ENCODE measurements at regions not wholly inside any gene's neighbourhood (a gene's known extent, or its start where the extent isn't known, plus 50 kb on each side); places are given as distances from the start of the nearest gene placed in this dataset.
"Not testable (repeated sequence)": the region's sequence is repeated elsewhere in the genome, so short reads cannot be mapped to it uniquely, and the experiment has no call there.

- DNase-seq: no peak
These were observed 121.6 kb downstream of the AGTR2 start for GRCh38 chrX:116292183-116292582.

DNA sequence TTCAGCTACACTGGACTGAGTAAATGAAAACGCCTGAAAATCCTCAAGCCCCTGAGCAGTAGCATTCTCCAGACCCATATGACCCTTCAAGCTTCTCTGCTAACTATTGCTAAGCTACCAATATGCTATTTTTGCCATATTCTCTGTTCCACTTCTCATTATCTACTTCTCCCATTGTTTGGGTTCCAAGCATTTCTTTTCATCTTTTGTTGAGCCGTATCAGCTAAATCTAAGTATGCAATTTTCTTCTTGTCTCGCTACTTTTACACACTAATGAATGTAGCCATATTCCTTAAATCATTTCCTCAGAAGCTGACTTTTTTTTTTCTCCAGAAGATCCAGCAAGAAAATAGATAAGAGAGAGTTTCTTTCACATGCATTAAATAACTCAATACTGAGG, 128.4 kb downstream of the AGTR2 start:
- DNase-seq: no peak

- no peak for DNase-seq
These were observed 130.2 kb upstream of the SLC6A14 start for GRCh38 chrX:116306218-116306617.

GRCh38 chrX:116317409-116317808, 119.0 kb upstream of the SLC6A14 start:
- DNase-seq: peak; percentile 0 to 14

DNA sequence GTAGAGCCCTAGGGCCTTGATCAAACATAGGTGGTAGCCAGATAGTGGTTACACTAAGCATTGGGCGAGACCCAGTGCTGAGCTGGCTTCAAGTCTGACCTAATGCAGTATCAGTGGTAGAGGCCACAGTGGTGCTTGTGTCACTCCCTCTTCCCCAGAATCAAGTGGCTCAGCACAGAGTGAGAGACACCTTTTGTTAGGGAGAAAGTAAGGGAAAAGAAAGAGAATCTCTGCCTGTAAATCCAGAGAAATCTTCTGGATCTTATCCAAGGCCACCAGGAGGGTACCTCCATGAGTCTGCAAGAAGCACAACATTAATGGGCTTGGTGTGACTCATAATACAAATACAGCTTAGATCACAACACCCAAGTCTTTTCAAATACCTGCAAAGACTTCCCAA, 117.7 kb upstream of the SLC6A14 start:
- no peak for DNase-seq

- no peak for DNase-seq
These were observed 114.7 kb upstream of the SLC6A14 start for GRCh38 chrX:116321711-116322110.

DNA sequence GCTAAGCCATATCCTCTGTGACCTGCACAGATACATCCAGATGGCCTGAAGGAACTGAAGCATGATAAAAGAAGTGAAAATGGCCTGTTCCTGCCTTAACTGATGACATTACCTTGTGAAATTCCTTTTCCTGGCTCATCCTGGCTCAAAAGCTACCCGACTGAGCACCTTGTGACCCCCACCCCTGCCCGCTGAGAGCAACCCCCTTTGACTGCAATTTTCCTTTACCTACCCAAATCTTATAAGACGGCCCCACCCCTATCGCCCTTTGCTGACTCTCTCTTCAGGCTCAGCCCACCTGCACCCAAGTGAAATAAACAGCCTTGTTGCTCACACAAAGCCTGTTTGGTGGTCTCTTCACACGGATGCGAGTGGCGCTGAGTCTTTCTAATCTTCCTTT, 104.4 kb upstream of the SLC6A14 start:
- DNase-seq: not testable (repeated sequence)

DNA sequence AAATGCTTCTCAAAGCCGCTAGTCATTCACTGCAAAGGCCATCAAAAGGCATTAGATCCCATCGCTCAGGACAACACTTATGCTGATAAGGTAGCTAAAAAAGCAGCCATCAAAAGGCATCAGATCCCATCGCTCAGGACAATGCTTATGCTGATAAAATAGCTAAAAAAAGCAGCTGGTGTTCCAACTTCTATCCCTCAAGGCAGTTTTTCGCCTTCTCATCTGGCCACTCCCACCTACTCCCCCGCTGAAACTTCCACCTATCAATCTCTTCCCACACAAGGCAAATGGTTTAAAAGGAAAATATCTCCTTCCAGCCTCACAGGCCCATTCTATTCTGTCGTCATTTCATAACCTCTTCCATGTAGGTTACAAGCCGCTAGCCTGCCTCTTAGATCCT, 101.6 kb upstream of the SLC6A14 start:
- DNase-seq: not testable (repeated sequence)

DNA sequence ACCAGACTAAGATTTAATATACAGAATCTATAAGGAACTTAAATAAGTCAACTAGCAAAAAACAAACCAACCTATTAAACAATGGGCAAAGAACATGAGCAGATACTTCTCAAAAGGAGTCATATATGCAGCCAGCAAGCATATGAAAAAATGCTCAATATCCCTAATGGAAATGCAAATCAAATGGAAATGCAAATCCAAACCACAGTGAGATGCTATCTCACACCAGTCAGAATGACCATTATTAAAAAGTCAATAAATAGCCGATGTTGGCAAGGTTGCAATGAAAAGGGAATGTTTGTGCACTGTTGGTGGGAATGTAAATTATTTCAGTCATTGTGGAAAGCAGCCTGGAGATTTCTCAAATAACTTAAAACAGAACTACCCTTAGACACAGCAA, 97.0 kb upstream of the SLC6A14 start:
- no peak for DNase-seq

DNA sequence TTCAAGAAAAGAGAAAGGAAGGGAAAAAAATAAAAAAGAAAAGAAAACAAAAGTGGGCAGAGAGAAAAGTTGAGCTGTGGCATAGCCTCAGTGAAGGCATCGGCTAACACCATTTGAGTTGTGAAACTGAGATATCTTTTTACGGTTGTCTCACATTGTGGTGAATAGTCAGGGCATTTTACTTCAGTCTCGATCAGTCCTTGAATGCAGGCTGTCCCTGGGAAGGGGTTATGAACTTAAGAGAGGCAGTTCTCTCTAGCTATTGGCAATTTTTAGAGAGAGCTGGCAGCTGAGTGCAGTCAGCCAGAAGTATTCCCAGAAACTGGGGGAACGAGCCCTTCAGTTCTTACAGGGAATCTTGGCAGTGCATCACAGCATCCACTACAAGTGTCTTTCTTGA, 93.5 kb upstream of the SLC6A14 start:
- no peak for DNase-seq

- DNase-seq: no peak
These were observed 90.4 kb upstream of the SLC6A14 start for GRCh38 chrX:116345958-116346357.

DNA sequence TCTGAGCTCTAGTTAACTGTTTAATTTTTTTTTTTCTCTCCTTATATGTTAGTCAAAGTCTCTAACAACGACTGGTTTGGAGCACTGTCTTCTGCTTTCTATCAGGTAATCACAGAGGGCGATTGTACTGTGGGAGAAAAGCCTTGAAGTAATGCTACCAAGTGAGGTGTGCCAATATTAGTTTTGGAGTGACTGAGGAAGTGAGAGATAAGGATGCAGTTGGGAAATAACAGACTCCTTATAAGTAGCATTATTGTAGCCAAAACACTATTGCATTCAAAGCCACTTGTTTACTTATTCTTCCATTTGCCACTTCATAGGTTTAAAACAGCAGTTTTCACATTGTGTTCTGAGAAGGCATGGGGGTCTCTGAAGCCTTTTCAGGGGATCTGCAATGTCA, 79.1 kb upstream of the SLC6A14 start:
- no peak for DNase-seq

DNA sequence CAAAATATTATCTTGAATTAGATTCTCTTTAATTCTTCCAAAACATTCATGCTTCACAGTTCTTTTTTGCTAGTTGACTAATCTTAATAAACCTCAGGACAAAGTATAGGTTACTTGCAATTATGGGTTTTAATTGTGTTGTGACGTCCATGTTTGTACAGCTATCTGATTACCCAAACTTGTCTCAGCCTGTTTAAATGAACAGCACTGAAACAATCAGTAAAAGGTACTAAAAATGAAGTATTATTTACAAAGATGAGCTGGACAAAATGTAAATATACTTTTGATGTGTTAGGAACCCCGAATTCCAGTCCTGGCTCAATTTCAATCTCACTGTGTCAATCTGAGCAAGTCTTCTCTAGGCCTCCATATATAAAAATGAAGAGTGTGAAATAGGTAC, 57.4 kb upstream of the SLC6A14 start:
- no peak for DNase-seq

DNA sequence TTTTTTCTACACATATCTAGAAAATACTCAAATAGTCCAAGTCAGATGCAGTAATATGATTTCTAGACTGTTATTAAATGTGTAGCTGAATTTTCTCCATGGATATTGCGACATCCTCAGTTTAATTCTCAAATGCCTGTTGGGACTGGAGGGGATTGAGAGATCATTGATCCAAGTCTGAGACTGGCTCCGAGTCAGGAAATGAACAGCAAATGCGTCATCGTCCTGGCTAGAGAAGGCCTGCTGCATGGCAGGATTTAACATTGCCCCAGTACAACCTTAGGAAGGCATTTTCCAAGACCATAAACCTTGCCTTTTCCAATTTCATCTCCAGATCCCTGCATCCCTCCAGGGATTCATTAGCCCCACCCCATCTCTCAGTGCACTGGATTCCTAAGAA, 56.6 kb upstream of the SLC6A14 start:
- no peak for DNase-seq

- DNase-seq: no peak
These were observed 51.9 kb upstream of the SLC6A14 start for GRCh38 chrX:116384406-116384954.

Data from Kasumi-1 (cell line).